Bronchial epithelial cell (primary cell): ENCODE measurements at regions not wholly inside any gene's neighbourhood (a gene's known extent, or its start where the extent isn't known, plus 50 kb on each side); places are given as distances from the start of the nearest gene placed in this dataset.

Experiments
- DNase-seq: peaks from one replicate; pipeline ENCODE4 v3.0.0-alpha.2; 2010; ENCODE audit warnings: low read depth
- FAIRE-seq: peaks from 2 replicates; lab custom pipeline; 2011; peaks lifted over from hg19 to GRCh38; lab: Jason Lieb, UNC
- H3K27me3 ChIP-seq: 2 replicates; pipeline ENCODE4 v1.5.1; 2011; ENCODE audit warnings: low read length; ENCODE audit not compliant: control insufficient read depth, insufficient read depth
- H3K36me3 ChIP-seq: 2 replicates; pipeline ENCODE4 v1.5.1; 2011; ENCODE audit warnings: low read length; ENCODE audit not compliant: control insufficient read depth, insufficient read depth
- H3K4me3 ChIP-seq: 2 replicates; pipeline ENCODE4 v1.5.1; 2011; ENCODE audit warnings: mild to moderate bottlenecking, low read depth, low read length, control low read depth
- TF ChIP-seq, protein P1 (sequence below): IDR thresholded peaks from 2 replicates; pipeline ENCODE4 v1.5.1; 2011; ENCODE audit warnings: mild to moderate bottlenecking, moderate library complexity, low read length, control low read depth, inconsistent platforms; ENCODE audit not compliant: insufficient read depth, severe bottlenecking

DNA sequence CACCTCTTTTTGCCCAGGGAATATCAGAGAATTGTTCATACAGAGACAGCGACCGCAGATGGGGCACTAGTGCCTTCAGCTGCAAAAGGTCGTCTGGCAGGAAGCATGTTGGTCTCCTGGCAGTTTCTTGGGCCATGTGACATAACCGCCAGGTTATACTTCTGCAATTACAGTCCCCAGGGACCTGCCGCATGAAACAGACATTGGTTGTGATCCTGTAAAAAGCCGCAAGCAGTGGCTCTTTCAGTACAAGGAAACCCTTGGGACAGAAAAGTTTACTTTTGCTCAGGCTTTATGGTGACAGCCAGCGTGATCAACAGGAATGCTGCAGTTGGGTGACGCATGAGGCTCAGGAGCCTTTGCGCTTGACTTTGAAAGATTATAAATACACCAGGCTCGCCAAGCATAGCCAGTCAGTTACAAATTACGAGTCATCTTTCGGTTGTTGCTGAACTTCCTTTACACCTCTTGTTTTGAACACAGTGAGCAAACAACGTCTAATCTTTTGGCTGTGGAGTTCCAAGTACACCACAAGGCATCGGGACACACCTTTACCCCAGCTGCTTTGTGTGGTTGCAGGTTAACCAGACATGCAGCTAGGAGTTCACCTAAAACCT lies 50.5 kb upstream of the UBE2L5 start:
- TF ChIP-seq, protein P1, sequence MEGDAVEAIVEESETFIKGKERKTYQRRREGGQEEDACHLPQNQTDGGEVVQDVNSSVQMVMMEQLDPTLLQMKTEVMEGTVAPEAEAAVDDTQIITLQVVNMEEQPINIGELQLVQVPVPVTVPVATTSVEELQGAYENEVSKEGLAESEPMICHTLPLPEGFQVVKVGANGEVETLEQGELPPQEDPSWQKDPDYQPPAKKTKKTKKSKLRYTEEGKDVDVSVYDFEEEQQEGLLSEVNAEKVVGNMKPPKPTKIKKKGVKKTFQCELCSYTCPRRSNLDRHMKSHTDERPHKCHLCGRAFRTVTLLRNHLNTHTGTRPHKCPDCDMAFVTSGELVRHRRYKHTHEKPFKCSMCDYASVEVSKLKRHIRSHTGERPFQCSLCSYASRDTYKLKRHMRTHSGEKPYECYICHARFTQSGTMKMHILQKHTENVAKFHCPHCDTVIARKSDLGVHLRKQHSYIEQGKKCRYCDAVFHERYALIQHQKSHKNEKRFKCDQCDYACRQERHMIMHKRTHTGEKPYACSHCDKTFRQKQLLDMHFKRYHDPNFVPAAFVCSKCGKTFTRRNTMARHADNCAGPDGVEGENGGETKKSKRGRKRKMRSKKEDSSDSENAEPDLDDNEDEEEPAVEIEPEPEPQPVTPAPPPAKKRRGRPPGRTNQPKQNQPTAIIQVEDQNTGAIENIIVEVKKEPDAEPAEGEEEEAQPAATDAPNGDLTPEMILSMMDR: no peak
- FAIRE-seq (peak; percentile 79), DNase-seq (peak; percentile 82)
- Histone ChIP-seq H3K4me3 (no peak overlapping the region), H3K27me3 (no peaks in the 10 kb centered on the region), H3K36me3 (no peaks in the 10 kb centered on the region)
